ENCODE measurements at regions not wholly inside any gene's neighbourhood (a gene's known extent, or its start where the extent isn't known, plus 50 kb on each side); places are given as distances from the start of the nearest gene placed in this dataset.

- no peak overlapping the region for H3K4me3 Mint-ChIP-seq
- no peak overlapping the region for H3K27ac ChIP-seq (ENCODE audit: low read depth, low read length)
- ChIA-PET POLR2A (ENCODE audit: partially characterized antibody) (no interaction called here), CTCF (ENCODE audit: partially characterized antibody) (no interaction called here)
- no peaks in the 10 kb centered on the region for H3K9me3 ChIP-seq (ENCODE audit: control insufficient read depth in 1 of 2, low read length in 2 of 2)
- no peak overlapping the region for H3K27ac Mint-ChIP-seq
- H3K9me3 Mint-ChIP-seq = peaks cover 0 to 10% (median 2%) of the 10 kb centered on the region in 8 donors
- H3K36me3 ChIP-seq (ENCODE audit: insufficient read depth, low read length) = no peaks in the 10 kb centered on the region
- no peaks in the 10 kb centered on the region for H3K4me1 ChIP-seq (ENCODE audit: insufficient read depth, low read length)
- H3K27me3 ChIP-seq (ENCODE audit: insufficient read depth, low read length) = no peaks in the 10 kb centered on the region
- peaks cover 18 to 25% of the 10 kb centered on the region in 2 donors for H3K27me3 Mint-ChIP-seq
- H3K36me3 Mint-ChIP-seq = peaks cover 0 to 4% of the 10 kb centered on the region in 2 donors
- intact Hi-C loops (cut with micrococcal nuclease) = no loop called here
- H3K4me1 Mint-ChIP-seq = no peaks in the 10 kb centered on the region
- H3K4me3 ChIP-seq (ENCODE audit: low read length in 2 of 2) = no peak overlapping the region
- DNase-seq = no peak
Measured at GRCh38 chr2:181755181-181755580, 74.9 kb upstream of the NEUROD1 start.

- Histone ChIP-seq H3K27me3 (ENCODE audit: insufficient read depth, low read length) (no peaks in the 10 kb centered on the region), H3K36me3 (ENCODE audit: insufficient read depth, low read length) (no peaks in the 10 kb centered on the region), H3K4me1 (ENCODE audit: insufficient read depth, low read length) (no peaks in the 10 kb centered on the region), H3K27ac (ENCODE audit: low read depth, low read length) (no peak overlapping the region), H3K9me3 (ENCODE audit: control insufficient read depth in 1 of 2, low read length in 2 of 2) (no peaks in the 10 kb centered on the region), H3K4me3 (ENCODE audit: low read length in 2 of 2) (no peak overlapping the region)
- H3K36me3 Mint-ChIP-seq = peaks cover 0 to 4% of the 10 kb centered on the region in 2 donors
- H3K4me1 Mint-ChIP-seq = no peaks in the 10 kb centered on the region
- peaks cover 10 to 16% of the 10 kb centered on the region in 2 donors for H3K27me3 Mint-ChIP-seq
- ChIA-PET POLR2A (ENCODE audit: partially characterized antibody) (no interaction called here), CTCF (ENCODE audit: partially characterized antibody) (no interaction called here)
- no peak overlapping the region for H3K4me3 Mint-ChIP-seq
- H3K9me3 Mint-ChIP-seq = peaks cover 0 to 9% (median 2%) of the 10 kb centered on the region in 8 donors
- no peak for DNase-seq
- intact Hi-C loops (cut with micrococcal nuclease) = no loop called here
- no peak overlapping the region for H3K27ac Mint-ChIP-seq
Measured at GRCh38 chr2:181760521-181760920, 80.2 kb upstream of the NEUROD1 start.

GRCh38 chr2:181761175-181761574 is 80.9 kb upstream of the NEUROD1 start:
- H3K36me3 Mint-ChIP-seq = peaks cover 0 to 4% of the 10 kb centered on the region in 2 donors
- CTCF ChIA-PET (ENCODE audit: partially characterized antibody) = no interaction called here
- POLR2A ChIA-PET (ENCODE audit: partially characterized antibody) = no interaction called here
- intact Hi-C loops (cut with micrococcal nuclease) = no loop called here
- H3K4me3 Mint-ChIP-seq = no peak overlapping the region
- H3K9me3 Mint-ChIP-seq = peaks cover 0 to 9% (median 2%) of the 10 kb centered on the region in 8 donors
- Histone ChIP-seq H3K9me3 (ENCODE audit: control insufficient read depth in 1 of 2, low read length in 2 of 2) (no peaks in the 10 kb centered on the region), H3K4me1 (ENCODE audit: insufficient read depth, low read length) (no peaks in the 10 kb centered on the region), H3K27me3 (ENCODE audit: insufficient read depth, low read length) (no peaks in the 10 kb centered on the region), H3K27ac (ENCODE audit: low read depth, low read length) (no peak overlapping the region), H3K4me3 (ENCODE audit: low read length in 2 of 2) (no peak overlapping the region), H3K36me3 (ENCODE audit: insufficient read depth, low read length) (no peaks in the 10 kb centered on the region)
- no peak for DNase-seq
- H3K27ac Mint-ChIP-seq = no peak overlapping the region
- H3K27me3 Mint-ChIP-seq = peaks cover 6 to 16% of the 10 kb centered on the region in 2 donors
- no peaks in the 10 kb centered on the region for H3K4me1 Mint-ChIP-seq

DNA sequence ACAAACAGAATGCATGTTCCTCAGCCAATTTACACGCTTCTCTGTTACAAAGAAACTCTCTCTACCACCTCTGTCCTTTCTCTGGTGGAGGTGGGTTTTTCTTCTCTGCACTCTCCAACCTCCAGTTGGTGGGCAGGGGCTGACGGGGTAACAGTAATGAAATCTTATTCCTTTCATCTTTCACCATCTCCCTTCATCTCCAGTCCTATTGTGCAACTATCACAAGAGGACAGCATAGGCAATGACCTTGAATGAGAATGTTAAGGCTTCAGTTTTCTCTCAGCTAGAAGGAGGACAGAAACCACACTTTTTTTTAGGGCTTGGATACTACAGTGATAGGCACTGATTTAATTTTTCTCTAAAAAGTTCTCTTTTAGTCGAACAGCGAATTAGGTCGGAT is 81.7 kb upstream of the NEUROD1 start:
- Histone ChIP-seq H3K27ac (ENCODE audit: low read depth, low read length) (no peak overlapping the region), H3K4me1 (ENCODE audit: insufficient read depth, low read length) (no peaks in the 10 kb centered on the region), H3K36me3 (ENCODE audit: insufficient read depth, low read length) (no peaks in the 10 kb centered on the region), H3K27me3 (ENCODE audit: insufficient read depth, low read length) (no peaks in the 10 kb centered on the region), H3K4me3 (ENCODE audit: low read length in 2 of 2) (no peak overlapping the region), H3K9me3 (ENCODE audit: control insufficient read depth in 1 of 2, low read length in 2 of 2) (no peaks in the 10 kb centered on the region)
- DNase-seq = no peak
- H3K36me3 Mint-ChIP-seq = peaks cover 0 to 4% of the 10 kb centered on the region in 2 donors
- no peak overlapping the region for H3K4me3 Mint-ChIP-seq
- peaks cover 0 to 9% (median 2%) of the 10 kb centered on the region in 8 donors for H3K9me3 Mint-ChIP-seq
- H3K4me1 Mint-ChIP-seq = no peaks in the 10 kb centered on the region
- H3K27ac Mint-ChIP-seq = no peak overlapping the region
- intact Hi-C loops (cut with micrococcal nuclease) = no loop called here
- POLR2A ChIA-PET (ENCODE audit: partially characterized antibody) = no interaction called here
- CTCF ChIA-PET (ENCODE audit: partially characterized antibody) = no interaction called here
- H3K27me3 Mint-ChIP-seq = peaks cover 5 to 16% of the 10 kb centered on the region in 2 donors

DNA sequence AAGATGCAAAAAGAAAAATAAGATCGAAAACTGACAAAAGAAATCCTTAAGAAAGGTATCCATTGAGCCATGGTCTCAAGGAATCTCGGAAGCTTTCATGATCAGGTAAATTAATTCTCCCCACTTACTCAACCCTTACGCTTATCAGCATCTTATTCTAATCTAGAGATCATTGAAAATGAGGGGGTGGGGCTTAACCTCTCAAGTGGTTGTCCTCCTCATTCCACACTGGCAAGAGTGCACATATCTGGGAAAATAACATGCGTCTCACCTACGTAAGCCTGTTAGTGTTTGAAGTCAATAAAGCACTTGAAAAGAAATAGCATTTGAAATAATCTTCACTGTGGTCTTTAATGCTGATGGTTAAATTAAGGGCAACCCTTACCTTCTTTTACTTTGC is 82.5 kb upstream of the NEUROD1 start:
- ChIA-PET POLR2A (ENCODE audit: partially characterized antibody) (no interaction called here), CTCF (ENCODE audit: partially characterized antibody) (no interaction called here)
- no peaks in the 10 kb centered on the region for H3K36me3 ChIP-seq (ENCODE audit: insufficient read depth, low read length)
- DNase-seq = no peak
- Mint-ChIP-seq H3K36me3 (peaks cover 0 to 4% of the 10 kb centered on the region in 2 donors), H3K27me3 (peaks cover 5 to 16% of the 10 kb centered on the region in 2 donors), H3K4me3 (no peak overlapping the region), H3K27ac (no peak overlapping the region), H3K4me1 (no peaks in the 10 kb centered on the region), H3K9me3 (peaks cover 0 to 9% (median 2%) of the 10 kb centered on the region in 8 donors)
- H3K27me3 ChIP-seq (ENCODE audit: insufficient read depth, low read length) = no peaks in the 10 kb centered on the region
- no peak overlapping the region for H3K27ac ChIP-seq (ENCODE audit: low read depth, low read length)
- H3K9me3 ChIP-seq (ENCODE audit: control insufficient read depth in 1 of 2, low read length in 2 of 2) = no peaks in the 10 kb centered on the region
- no peak overlapping the region for H3K4me3 ChIP-seq (ENCODE audit: low read length in 2 of 2)
- intact Hi-C loops (cut with micrococcal nuclease) = no loop called here
- no peaks in the 10 kb centered on the region for H3K4me1 ChIP-seq (ENCODE audit: insufficient read depth, low read length)

- Mint-ChIP-seq H3K4me1 (no peaks in the 10 kb centered on the region), H3K27ac (no peak overlapping the region), H3K36me3 (peaks cover 0 to 4% of the 10 kb centered on the region in 2 donors), H3K27me3 (peaks cover 5 to 16% of the 10 kb centered on the region in 2 donors), H3K4me3 (no peak overlapping the region), H3K9me3 (peaks cover 0 to 9% (median 2%) of the 10 kb centered on the region in 8 donors)
- Histone ChIP-seq H3K4me1 (ENCODE audit: insufficient read depth, low read length) (no peaks in the 10 kb centered on the region), H3K9me3 (ENCODE audit: control insufficient read depth in 1 of 2, low read length in 2 of 2) (no peaks in the 10 kb centered on the region), H3K27ac (ENCODE audit: low read depth, low read length) (no peak overlapping the region), H3K27me3 (ENCODE audit: insufficient read depth, low read length) (no peaks in the 10 kb centered on the region), H3K36me3 (ENCODE audit: insufficient read depth, low read length) (no peaks in the 10 kb centered on the region), H3K4me3 (ENCODE audit: low read length in 2 of 2) (no peak overlapping the region)
- CTCF ChIA-PET (ENCODE audit: partially characterized antibody) = no interaction called here
- DNase-seq = no peak
- POLR2A ChIA-PET (ENCODE audit: partially characterized antibody) = no interaction called here
- intact Hi-C loops (cut with micrococcal nuclease) = no loop called here
Measured at GRCh38 chr2:181763423-181763822, 83.1 kb upstream of the NEUROD1 start.

DNA sequence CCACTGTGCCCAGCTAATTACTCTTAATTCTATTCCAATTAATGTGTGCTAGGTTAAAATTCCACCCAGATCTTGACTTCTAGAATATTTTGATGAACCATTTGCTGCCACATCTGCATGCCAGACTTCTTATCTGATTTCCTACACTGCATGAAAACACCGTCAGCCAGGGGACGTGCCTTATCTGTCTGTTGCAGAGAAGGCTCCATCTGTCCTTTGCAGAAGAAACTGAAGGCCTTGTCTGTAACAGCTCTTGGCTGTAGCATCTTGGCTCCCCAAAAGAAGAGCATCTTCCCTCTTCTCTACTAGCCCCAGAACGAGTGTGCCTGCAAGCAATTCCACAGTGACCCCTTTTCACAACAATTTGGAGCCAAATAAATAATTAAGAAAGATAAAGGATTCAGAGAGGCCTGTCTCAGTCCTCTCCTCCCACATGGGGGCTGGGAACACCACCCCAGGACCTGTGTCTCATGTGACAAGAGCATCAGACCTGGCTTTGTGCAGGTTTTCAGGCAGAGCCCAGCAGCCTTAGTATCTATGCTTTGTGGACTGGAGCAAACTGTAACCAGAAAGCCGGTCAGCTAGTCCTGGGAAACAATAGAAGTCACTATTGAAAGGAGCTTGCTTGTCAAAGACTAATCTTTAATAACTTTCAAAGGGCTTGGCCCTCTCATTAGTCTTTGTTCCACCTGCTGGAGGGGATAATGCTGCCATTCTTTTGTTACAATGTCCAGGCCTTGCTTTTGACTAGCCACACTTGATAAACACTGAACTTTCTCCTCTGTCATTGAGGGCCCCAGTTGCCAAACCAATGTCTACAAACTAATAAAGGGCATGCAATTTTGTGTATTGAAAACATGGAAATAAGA is 84.0 kb upstream of the NEUROD1 start:
- Histone ChIP-seq H3K4me3 (ENCODE audit: low read length in 2 of 2) (no peak overlapping the region), H3K27me3 (ENCODE audit: insufficient read depth, low read length) (no peaks in the 10 kb centered on the region), H3K36me3 (ENCODE audit: insufficient read depth, low read length) (no peaks in the 10 kb centered on the region), H3K4me1 (ENCODE audit: insufficient read depth, low read length) (no peaks in the 10 kb centered on the region), H3K9me3 (ENCODE audit: control insufficient read depth in 1 of 2, low read length in 2 of 2) (no peaks in the 10 kb centered on the region), H3K27ac (ENCODE audit: low read depth, low read length) (no peak overlapping the region)
- Mint-ChIP-seq H3K27ac (no peak overlapping the region), H3K36me3 (no peaks in the 10 kb centered on the region), H3K9me3 (peaks cover 0 to 10% (median 0%) of the 10 kb centered on the region in 8 donors), H3K27me3 (peaks cover 5 to 13% of the 10 kb centered on the region in 2 donors), H3K4me3 (no peak overlapping the region), H3K4me1 (no peaks in the 10 kb centered on the region)
- intact Hi-C loops (cut with micrococcal nuclease) = no loop called here
- ChIA-PET POLR2A (ENCODE audit: partially characterized antibody) (no interaction called here), CTCF (ENCODE audit: partially characterized antibody) (no interaction called here)
- DNase-seq = no peak

Data from CD4-positive, alpha-beta memory T cell (primary cell).